ENCODE measurements at regions not wholly inside any gene's neighbourhood (a gene's known extent, or its start where the extent isn't known, plus 50 kb on each side); places are given as distances from the start of the nearest gene placed in this dataset.

- Histone ChIP-seq H3K27me3 (replicated peaks; ENCODE audit: control insufficient read depth, insufficient read depth, low read length) (no peaks in the 10 kb centered on the region), H3K9me3 (ENCODE audit: control insufficient read depth, low read length) (peaks cover 4% of the 10 kb centered on the region), H3K36me3 (ENCODE audit: control insufficient read depth, insufficient read depth, low read length, severe bottlenecking) (no peaks in the 10 kb centered on the region), H3K9ac (ENCODE audit: low read length) (no peak overlapping the region), H3K4me1 (ENCODE audit: control insufficient read depth, insufficient read depth, low read length) (no peaks in the 10 kb centered on the region), H3K4me3 (ENCODE audit: low read length) (no peak overlapping the region)
- DNase-seq (ENCODE audit: low read depth): no peak
Observed at GRCh38 chr3:110123946-110124345, 786.6 kb upstream of the DPPA4 start.

DNA sequence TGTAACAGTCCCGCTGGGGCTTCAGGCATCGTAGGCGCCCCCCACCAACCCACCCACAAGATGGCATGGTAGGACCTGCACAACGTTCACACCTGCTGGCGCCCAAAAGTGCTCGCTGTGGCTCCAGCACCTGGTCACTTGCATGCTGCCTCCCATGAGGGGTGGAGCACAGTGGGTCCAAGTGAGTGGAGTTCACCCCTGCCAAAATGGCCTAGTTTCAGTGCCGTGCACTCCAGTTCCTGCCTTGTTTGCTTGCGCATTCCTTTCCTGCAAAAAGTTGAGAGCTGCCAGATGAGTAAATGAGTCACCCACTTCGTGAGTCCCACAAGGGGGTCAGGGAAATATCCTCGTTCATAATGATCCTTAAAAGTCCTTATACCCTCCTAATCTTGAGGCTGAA, 788.7 kb upstream of the DPPA4 start:
- no peak for DNase-seq (ENCODE audit: low read depth)
- Histone ChIP-seq H3K4me1 (ENCODE audit: control insufficient read depth, insufficient read depth, low read length) (no peaks in the 10 kb centered on the region), H3K4me3 (ENCODE audit: low read length) (no peak overlapping the region), H3K36me3 (ENCODE audit: control insufficient read depth, insufficient read depth, low read length, severe bottlenecking) (no peaks in the 10 kb centered on the region), H3K27me3 (replicated peaks; ENCODE audit: control insufficient read depth, insufficient read depth, low read length) (no peaks in the 10 kb centered on the region), H3K9me3 (ENCODE audit: control insufficient read depth, low read length) (peaks cover under 1% of the 10 kb centered on the region), H3K9ac (ENCODE audit: low read length) (no peak overlapping the region)

DNA sequence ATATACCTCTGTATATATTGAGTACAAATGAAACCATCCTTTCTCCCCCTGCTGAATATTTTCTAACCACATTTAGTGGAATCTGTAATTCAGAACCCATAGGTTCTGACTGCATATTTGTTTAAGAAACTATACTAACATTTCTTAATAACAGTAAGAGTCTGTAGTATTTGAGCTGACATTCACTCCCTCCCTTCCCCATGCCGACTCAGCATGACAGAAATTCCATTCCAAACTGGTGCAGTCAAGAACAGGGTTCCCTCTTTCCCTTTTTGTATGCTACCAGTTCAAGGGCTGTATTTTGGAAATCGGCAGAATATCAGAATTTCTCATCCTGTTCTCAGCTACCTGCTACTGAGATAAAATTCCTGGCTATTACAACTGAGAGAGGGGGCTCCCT, 796.6 kb upstream of the DPPA4 start:
- Histone ChIP-seq H3K27me3 (replicated peaks; ENCODE audit: control insufficient read depth, insufficient read depth, low read length) (no peaks in the 10 kb centered on the region), H3K36me3 (ENCODE audit: control insufficient read depth, insufficient read depth, low read length, severe bottlenecking) (no peaks in the 10 kb centered on the region), H3K4me1 (ENCODE audit: control insufficient read depth, insufficient read depth, low read length) (no peaks in the 10 kb centered on the region), H3K9me3 (ENCODE audit: control insufficient read depth, low read length) (no peaks in the 10 kb centered on the region), H3K4me3 (ENCODE audit: low read length) (no peak overlapping the region), H3K9ac (ENCODE audit: low read length) (no peak overlapping the region)
- DNase-seq (ENCODE audit: low read depth): no peak

- DNase-seq (ENCODE audit: low read depth): no peak
- H3K27me3 ChIP-seq (replicated peaks; ENCODE audit: control insufficient read depth, insufficient read depth, low read length): no peaks in the 10 kb centered on the region
- no peaks in the 10 kb centered on the region for H3K4me1 ChIP-seq (ENCODE audit: control insufficient read depth, insufficient read depth, low read length)
- no peaks in the 10 kb centered on the region for H3K36me3 ChIP-seq (ENCODE audit: control insufficient read depth, insufficient read depth, low read length, severe bottlenecking)
- no peaks in the 10 kb centered on the region for H3K9me3 ChIP-seq (ENCODE audit: control insufficient read depth, low read length)
- no peak overlapping the region for H3K4me3 ChIP-seq (ENCODE audit: low read length)
- no peak overlapping the region for H3K9ac ChIP-seq (ENCODE audit: low read length)
Observed at GRCh38 chr3:110139048-110139447, 801.7 kb upstream of the DPPA4 start.

- no peaks in the 10 kb centered on the region for H3K9me3 ChIP-seq (ENCODE audit: control insufficient read depth, low read length)
Observed at GRCh38 chr3:110139821-110140220, 802.5 kb upstream of the DPPA4 start.

GRCh38 chr3:110149763-110150162, 812.4 kb upstream of the DPPA4 start:
- Histone ChIP-seq H3K4me1 (ENCODE audit: control insufficient read depth, insufficient read depth, low read length) (no peaks in the 10 kb centered on the region), H3K27me3 (replicated peaks; ENCODE audit: control insufficient read depth, insufficient read depth, low read length) (no peaks in the 10 kb centered on the region), H3K9ac (ENCODE audit: low read length) (no peak overlapping the region), H3K36me3 (ENCODE audit: control insufficient read depth, insufficient read depth, low read length, severe bottlenecking) (no peaks in the 10 kb centered on the region), H3K9me3 (ENCODE audit: control insufficient read depth, low read length) (no peaks in the 10 kb centered on the region), H3K4me3 (ENCODE audit: low read length) (no peak overlapping the region)
- DNase-seq (ENCODE audit: low read depth): no peak

More at GRCh38 chr3:110139821-110140220, 802.5 kb upstream of the DPPA4 start:
- H3K9ac ChIP-seq (ENCODE audit: low read length): no peak overlapping the region
- no peaks in the 10 kb centered on the region for H3K27me3 ChIP-seq (replicated peaks; ENCODE audit: control insufficient read depth, insufficient read depth, low read length)
- DNase-seq (ENCODE audit: low read depth): no peak
- H3K4me3 ChIP-seq (ENCODE audit: low read length): no peak overlapping the region
- H3K4me1 ChIP-seq (ENCODE audit: control insufficient read depth, insufficient read depth, low read length): no peaks in the 10 kb centered on the region
- no peaks in the 10 kb centered on the region for H3K36me3 ChIP-seq (ENCODE audit: control insufficient read depth, insufficient read depth, low read length, severe bottlenecking)

DNA sequence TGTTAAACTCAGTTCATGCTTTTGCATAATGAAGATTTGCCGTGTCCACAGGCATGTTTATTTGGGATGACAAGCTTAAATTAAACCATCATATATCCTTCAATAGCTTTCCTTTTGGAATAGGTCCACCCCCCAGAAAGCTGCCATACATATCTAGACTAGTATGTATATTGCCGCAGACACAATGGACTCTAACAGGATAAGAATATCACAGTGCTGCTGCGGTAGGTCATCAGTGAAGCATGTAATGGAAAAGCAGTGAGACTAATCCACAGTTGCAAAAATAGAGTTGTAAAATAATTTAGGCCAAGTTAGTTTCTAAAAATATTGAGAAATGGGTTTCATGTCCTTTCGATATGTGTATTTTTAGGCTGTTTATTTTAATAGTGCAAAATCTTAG, 819.9 kb upstream of the DPPA4 start:
- Histone ChIP-seq H3K9me3 (ENCODE audit: control insufficient read depth, low read length) (no peaks in the 10 kb centered on the region), H3K9ac (ENCODE audit: low read length) (no peak overlapping the region), H3K27me3 (replicated peaks; ENCODE audit: control insufficient read depth, insufficient read depth, low read length) (no peaks in the 10 kb centered on the region), H3K4me3 (ENCODE audit: low read length) (no peak overlapping the region), H3K4me1 (ENCODE audit: control insufficient read depth, insufficient read depth, low read length) (no peaks in the 10 kb centered on the region), H3K36me3 (ENCODE audit: control insufficient read depth, insufficient read depth, low read length, severe bottlenecking) (no peaks in the 10 kb centered on the region)
- DNase-seq (ENCODE audit: low read depth): no peak

DNA sequence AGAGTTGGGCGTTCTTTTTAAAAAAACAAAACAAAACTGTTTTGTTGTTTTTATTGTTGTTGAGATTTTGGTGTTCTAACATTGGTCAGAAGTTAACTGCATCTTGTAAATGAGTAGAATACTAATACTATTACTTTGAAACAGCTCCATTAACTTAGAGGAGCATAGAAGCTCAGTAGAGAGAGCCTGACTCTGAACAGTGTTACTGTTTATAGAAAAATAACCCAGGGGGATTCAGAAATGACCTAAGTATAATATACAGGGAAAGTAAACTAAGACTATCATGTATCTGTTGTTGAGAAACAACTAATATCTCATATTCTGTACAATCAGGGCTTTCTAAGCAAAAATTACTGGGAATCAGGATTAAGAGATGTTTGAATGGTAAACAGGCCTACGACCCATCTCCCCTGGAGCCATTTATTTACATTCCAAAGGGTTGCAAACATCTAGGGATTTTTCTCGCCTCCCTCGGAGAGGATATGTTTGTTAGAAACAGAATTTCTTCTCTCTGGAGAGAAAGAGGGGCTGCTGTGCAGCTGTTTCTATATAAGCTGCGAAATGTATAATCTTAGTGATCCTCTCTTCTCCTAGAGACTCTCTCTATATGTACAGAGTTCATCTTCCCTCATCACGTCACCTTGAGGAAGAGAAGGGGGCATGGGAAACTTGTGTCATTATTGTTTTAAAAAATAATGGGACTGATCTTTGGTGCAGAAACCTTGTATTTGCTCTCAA, 827.5 kb upstream of the DPPA4 start:
- DNase-seq (ENCODE audit: low read depth): peak; percentile 1
- no peaks in the 10 kb centered on the region for H3K27me3 ChIP-seq (replicated peaks; ENCODE audit: control insufficient read depth, insufficient read depth, low read length)
- no peaks in the 10 kb centered on the region for H3K4me1 ChIP-seq (ENCODE audit: control insufficient read depth, insufficient read depth, low read length)
- H3K36me3 ChIP-seq (ENCODE audit: control insufficient read depth, insufficient read depth, low read length, severe bottlenecking): no peaks in the 10 kb centered on the region
- no peak overlapping the region for H3K9ac ChIP-seq (ENCODE audit: low read length)
- no peak overlapping the region for H3K4me3 ChIP-seq (ENCODE audit: low read length)
- no peaks in the 10 kb centered on the region for H3K9me3 ChIP-seq (ENCODE audit: control insufficient read depth, low read length)

- no peak overlapping the region for H3K9ac ChIP-seq (ENCODE audit: low read length)
- DNase-seq (ENCODE audit: low read depth): no peak
- H3K27me3 ChIP-seq (replicated peaks; ENCODE audit: control insufficient read depth, insufficient read depth, low read length): no peaks in the 10 kb centered on the region
- peak overlapping the region; percentile 35 for H3K4me3 ChIP-seq (ENCODE audit: low read length)
- H3K4me1 ChIP-seq (ENCODE audit: control insufficient read depth, insufficient read depth, low read length): no peaks in the 10 kb centered on the region
- no peaks in the 10 kb centered on the region for H3K9me3 ChIP-seq (ENCODE audit: control insufficient read depth, low read length)
- H3K36me3 ChIP-seq (ENCODE audit: control insufficient read depth, insufficient read depth, low read length, severe bottlenecking): no peaks in the 10 kb centered on the region
Observed at GRCh38 chr3:110165370-110165743, 828.0 kb upstream of the DPPA4 start.

DNA sequence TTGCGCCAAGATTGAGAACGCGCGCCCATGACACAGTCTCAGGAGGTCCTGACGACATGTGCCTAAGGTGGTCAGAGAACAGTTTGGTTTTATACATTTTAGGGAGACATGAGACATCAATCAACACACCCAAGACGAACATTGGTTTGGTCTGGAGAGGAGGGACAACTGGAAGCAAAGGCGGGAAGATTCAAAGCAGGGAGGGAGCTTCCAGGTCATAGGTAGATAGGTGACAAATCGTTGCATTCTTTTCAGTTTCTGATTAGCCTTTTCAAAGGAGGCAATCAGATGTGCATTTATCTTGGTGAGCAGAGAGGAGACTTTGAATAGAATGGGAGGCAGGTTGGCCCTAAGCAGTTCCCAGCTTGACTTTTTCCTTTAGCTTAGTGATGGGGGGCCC, 828.4 kb upstream of the DPPA4 start:
- H3K4me1 ChIP-seq (ENCODE audit: control insufficient read depth, insufficient read depth, low read length): no peaks in the 10 kb centered on the region
- DNase-seq (ENCODE audit: low read depth): no peak
- H3K27me3 ChIP-seq (replicated peaks; ENCODE audit: control insufficient read depth, insufficient read depth, low read length): no peaks in the 10 kb centered on the region
- H3K9ac ChIP-seq (ENCODE audit: low read length): no peak overlapping the region
- H3K4me3 ChIP-seq (ENCODE audit: low read length): peak overlapping the region; percentile 35
- H3K9me3 ChIP-seq (ENCODE audit: control insufficient read depth, low read length): no peaks in the 10 kb centered on the region
- no peaks in the 10 kb centered on the region for H3K36me3 ChIP-seq (ENCODE audit: control insufficient read depth, insufficient read depth, low read length, severe bottlenecking)

DNA sequence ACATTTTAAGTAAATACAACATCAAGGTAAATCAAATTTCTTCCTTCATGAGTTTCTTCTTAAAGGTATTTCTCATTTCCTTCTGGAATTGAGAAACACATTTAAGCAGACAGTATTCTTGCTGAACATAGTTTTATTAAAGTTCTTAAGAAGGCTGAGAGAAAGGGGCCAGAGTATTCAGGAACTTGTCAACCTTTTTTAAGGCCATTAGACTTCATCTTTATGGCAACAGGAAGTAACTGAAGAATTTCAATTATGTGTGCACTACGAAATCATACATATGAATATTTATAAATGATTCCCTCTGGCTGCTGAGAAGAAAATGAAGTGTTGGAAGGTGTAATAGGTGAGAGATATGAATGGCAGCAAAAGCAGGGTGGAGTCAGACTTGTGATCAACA, 829.4 kb upstream of the DPPA4 start:
- Histone ChIP-seq H3K4me3 (ENCODE audit: low read length) (no peak overlapping the region), H3K9me3 (ENCODE audit: control insufficient read depth, low read length) (no peaks in the 10 kb centered on the region), H3K27me3 (replicated peaks; ENCODE audit: control insufficient read depth, insufficient read depth, low read length) (no peaks in the 10 kb centered on the region), H3K36me3 (ENCODE audit: control insufficient read depth, insufficient read depth, low read length, severe bottlenecking) (no peaks in the 10 kb centered on the region), H3K9ac (ENCODE audit: low read length) (no peak overlapping the region), H3K4me1 (ENCODE audit: control insufficient read depth, insufficient read depth, low read length) (no peaks in the 10 kb centered on the region)
- DNase-seq (ENCODE audit: low read depth): no peak

GRCh38 chr3:110174908-110175307, 837.6 kb upstream of the DPPA4 start:
- Histone ChIP-seq H3K4me1 (ENCODE audit: control insufficient read depth, insufficient read depth, low read length) (peaks cover 14% of the 10 kb centered on the region), H3K9ac (ENCODE audit: low read length) (no peak overlapping the region), H3K4me3 (ENCODE audit: low read length) (no peak overlapping the region), H3K27me3 (replicated peaks; ENCODE audit: control insufficient read depth, insufficient read depth, low read length) (no peaks in the 10 kb centered on the region), H3K36me3 (ENCODE audit: control insufficient read depth, insufficient read depth, low read length, severe bottlenecking) (no peaks in the 10 kb centered on the region), H3K9me3 (ENCODE audit: control insufficient read depth, low read length) (no peaks in the 10 kb centered on the region)
- DNase-seq (ENCODE audit: low read depth): peak; percentile 17
